IMR-90 (cell line): ENCODE measurements at regions not wholly inside any gene's neighbourhood (a gene's known extent, or its start where the extent isn't known, plus 50 kb on each side); places are given as distances from the start of the nearest gene placed in this dataset.

ENCODE experiments used
- ATAC-seq: fragments of 200-7000 bp; cut with Tn5 transposase; 2 replicates; pipeline ENCODE4 v1.9.1; 2020; ENCODE audit warnings: low read depth, mild to moderate bottlenecking, moderate library complexity
- BruUV-seq: library from RNA; stranded (reverse); fragments of 400-500 nt; replicated peaks from 2 replicates; lab custom pipeline; 2021; lab: Mats Ljungman, UMichigan
- CTCF ChIA-PET: fragments of 300-600 bp; formaldehyde crosslinking; extraction: SDS; loops from one replicate; lab custom pipeline; 2021; ENCODE audit warnings: antibody characterized with exemption; lab: Yijun Ruan, JAX
- POLR2A ChIA-PET: fragments of 300-600 bp; sonication (Branson Sonifier 250); formaldehyde crosslinking; loops from one replicate; lab custom pipeline; 2022; ENCODE audit warnings: antibody characterized with exemption; ENCODE audit not compliant: unreplicated experiment; lab: Charles Lee
- DNase-seq: peaks from one replicate; pipeline ENCODE4 v3.0.0; 2013
- H2AFZ ChIP-seq: replicated peaks from 2 replicates; pipeline ENCODE3; 2013; ENCODE audit warnings: low read length, mild to moderate bottlenecking; ENCODE audit not compliant: poor library complexity
- H2AK5ac ChIP-seq: 2 replicates; pipeline ENCODE4 v1.6.1; 2013; ENCODE audit warnings: low read depth, low read length, inconsistent platforms
- H2AK9ac ChIP-seq: replicated peaks from 2 replicates; pipeline ENCODE3; 2013; ENCODE audit warnings: mild to moderate bottlenecking, low read depth, low read length, moderate library complexity; ENCODE audit not compliant: poor library complexity
- H2BK120ac ChIP-seq: 2 replicates; pipeline ENCODE4 v1.6.1; 2013; ENCODE audit warnings: low read depth, low read length, inconsistent platforms
- H2BK15ac ChIP-seq: 3 replicates; pipeline ENCODE4 v1.6.1; 2013; ENCODE audit warnings: low read depth, low read length, inconsistent platforms
- H2BK20ac ChIP-seq: 2 replicates; pipeline ENCODE4 v1.6.1; 2013; ENCODE audit warnings: low read depth, mild to moderate bottlenecking, inconsistent platforms, low read length, moderate library complexity
- H2BK5ac ChIP-seq: 2 replicates; pipeline ENCODE4 v1.6.1; 2013; ENCODE audit warnings: mild to moderate bottlenecking, low read depth, low read length, inconsistent platforms; ENCODE audit not compliant: poor library complexity, severe bottlenecking
- H3K14ac ChIP-seq: replicated peaks from 2 replicates; pipeline ENCODE4 v1.6.1; 2013; ENCODE audit warnings: low read depth, low read length, inconsistent platforms
- H3K18ac ChIP-seq: 2 replicates; pipeline ENCODE4 v1.6.1; 2013; ENCODE audit warnings: low read depth, low read length, control low read depth
- H3K23ac ChIP-seq: 2 replicates; pipeline ENCODE4 v1.6.1; 2013; ENCODE audit warnings: low read depth, low read length, inconsistent platforms
- H3K27ac ChIP-seq: 2 replicates; pipeline ENCODE4 v1.5.1; 2013; ENCODE audit warnings: mild to moderate bottlenecking, control low read depth, low read length; ENCODE audit not compliant: insufficient read depth
- H3K27me3 ChIP-seq: 2 replicates; pipeline ENCODE4 v1.6.1; 2013; ENCODE audit warnings: low read length; ENCODE audit not compliant: control insufficient read depth, insufficient read depth
- H3K36me3 ChIP-seq: 2 replicates; pipeline ENCODE4 v1.6.1; 2013; ENCODE audit warnings: low read length, mixed read lengths; ENCODE audit not compliant: control insufficient read depth, insufficient read depth
- H3K4ac ChIP-seq: 2 replicates; pipeline ENCODE4 v1.6.1; 2013; ENCODE audit warnings: low read depth, low read length, inconsistent platforms
- H3K4me1 ChIP-seq: 2 replicates; pipeline ENCODE4 v1.6.1; 2013; ENCODE audit warnings: low read length, mixed read lengths; ENCODE audit not compliant: control insufficient read depth, insufficient read depth
- H3K4me2 ChIP-seq: 2 replicates; pipeline ENCODE4 v1.6.1; 2013; ENCODE audit warnings: low read depth, mild to moderate bottlenecking, control low read depth, low read length, moderate library complexity
- H3K4me3 ChIP-seq: 2 replicates; pipeline ENCODE4 v1.5.1; 2013; ENCODE audit warnings: low read depth, mild to moderate bottlenecking, control low read depth, low read length, moderate library complexity; ENCODE audit not compliant: insufficient read depth
- H3K56ac ChIP-seq: 2 replicates; pipeline ENCODE4 v1.6.1; 2013; ENCODE audit warnings: low read length, inconsistent platforms; ENCODE audit not compliant: insufficient read depth; ENCODE audit errors: extremely low read depth
- H3K79me1 ChIP-seq, 2 experiments: 2 replicates each; pipeline ENCODE4 v1.6.1; 2013; ENCODE audit warnings: low read length in 2 of 2, inconsistent platforms in 1 of 2, low read depth in 1 of 2
- H3K9ac ChIP-seq: 2 replicates; pipeline ENCODE4 v1.6.1; 2013; ENCODE audit warnings: low read depth, low read length, control low read depth
- H3K9me1 ChIP-seq: 2 replicates; pipeline ENCODE4 v1.6.1; 2013; ENCODE audit warnings: low read length, inconsistent platforms; ENCODE audit not compliant: insufficient read depth
- H3K9me3 ChIP-seq: 2 replicates; pipeline ENCODE4 v1.6.1; 2013; ENCODE audit warnings: low read length; ENCODE audit not compliant: control insufficient read depth, insufficient read depth
- H4K20me1 ChIP-seq: 2 replicates; pipeline ENCODE4 v1.6.1; 2013; ENCODE audit warnings: low read length, inconsistent platforms; ENCODE audit not compliant: insufficient read depth
- H4K5ac ChIP-seq: 2 replicates; pipeline ENCODE4 v1.6.1; 2013; ENCODE audit warnings: mild to moderate bottlenecking, low read depth, low read length, control low read depth
- H4K8ac ChIP-seq, 2 experiments: 2 replicates each; pipeline ENCODE4 v1.6.1; 2013; ENCODE audit warnings: low read depth in 2 of 2, low read length in 2 of 2, control low read depth in 1 of 2, inconsistent platforms in 1 of 2
- H4K91ac ChIP-seq: 2 replicates; pipeline ENCODE4 v1.6.1; 2013; ENCODE audit warnings: low read depth, low read length, inconsistent platforms; ENCODE audit not compliant: insufficient read depth
- BHLHE40 ChIP-seq: fragments of 150-350 bp; IDR thresholded peaks from 2 replicates; pipeline ENCODE4 v1.6.1; 2016; ENCODE audit warnings: mild to moderate bottlenecking, low read depth, low read length
- CEBPB ChIP-seq: IDR thresholded peaks from 2 replicates; pipeline ENCODE4 v1.6.1; 2012; ENCODE audit warnings: low read depth, low read length, improper control_type of control experiment
- CHD1 ChIP-seq: IDR thresholded peaks from 2 replicates; pipeline ENCODE4 v1.6.1; 2012; ENCODE audit warnings: low read depth, low read length, improper control_type of control experiment
- FOS ChIP-seq: fragments of 150-350 bp; IDR thresholded peaks from 2 replicates; pipeline ENCODE4 v1.6.1; 2016; ENCODE audit warnings: low read depth, low read length
- MAFK ChIP-seq: IDR thresholded peaks from 2 replicates; pipeline ENCODE4 v1.6.1; 2012; ENCODE audit warnings: low read depth, low read length, improper control_type of control experiment
- MAZ ChIP-seq: IDR thresholded peaks from 2 replicates; pipeline ENCODE4 v1.6.1; 2012; ENCODE audit warnings: low read depth, mild to moderate bottlenecking, low read length, improper control_type of control experiment, moderate library complexity, borderline replicate concordance
- MXI1 ChIP-seq: IDR thresholded peaks from 2 replicates; pipeline ENCODE4 v1.6.1; 2012; ENCODE audit warnings: low read depth, mild to moderate bottlenecking, low read length, moderate library complexity, borderline replicate concordance
- NFE2L2 ChIP-seq: fragments of 150-350 bp; IDR thresholded peaks from 2 replicates; pipeline ENCODE4 v1.6.1; 2016; ENCODE audit warnings: low read depth, mild to moderate bottlenecking, low read length
- POLR2A ChIP-seq: IDR thresholded peaks from 2 replicates; pipeline ENCODE4 v1.6.1; 2012; ENCODE audit warnings: mild to moderate bottlenecking, low read depth, low read length
- RAD21 ChIP-seq: IDR thresholded peaks from 2 replicates; pipeline ENCODE4 v1.6.1; 2012; ENCODE audit warnings: low read length, improper control_type of control experiment
- RCOR1 ChIP-seq: IDR thresholded peaks from 2 replicates; pipeline ENCODE4 v1.6.1; 2012; ENCODE audit warnings: mild to moderate bottlenecking, low read length, improper control_type of control experiment; ENCODE audit not compliant: insufficient replicate concordance
- RFX5 ChIP-seq: IDR thresholded peaks from 2 replicates; pipeline ENCODE4 v1.8.0; 2012; ENCODE audit warnings: low read depth, mild to moderate bottlenecking, low read length, moderate library complexity
- SMC3 ChIP-seq: fragments of 150-350 bp; IDR thresholded peaks from 2 replicates; pipeline ENCODE4 v1.6.1; 2016; ENCODE audit warnings: low read depth, mild to moderate bottlenecking, antibody characterized with exemption, low read length, moderate library complexity
- WGBS, 2 experiments: methylation state at CpG; one replicate each; pipeline versions ENCODE4 v1.1.5 to v1.1.7; 2013; ENCODE audit warnings: missing lambda C conversion rate in 2 of 2; ENCODE audit not compliant: insufficient read length in 1 of 2; ENCODE audit errors: extremely low coverage in 2 of 2; 5-methylcytosine and 5-hydroxymethylcytosine counted together
- dilution Hi-C: fragments of 300-500 bp; cut with HindIII; formaldehyde crosslinking; loops from one replicate; pipeline ENCODE4 v1.14.3; 2018; ENCODE audit warnings: low sequenced_read_pairs; ENCODE audit not compliant: unreplicated experiment
- in situ Hi-C: fragments of 300-500 bp; cut with MboI; formaldehyde crosslinking; loops from 3 replicates; pipeline ENCODE4 v1.14.3; 2019; ENCODE audit warnings: low sequenced_read_pairs, inconsistent platforms, mixed read lengths
- intact Hi-C: fragments of 100-400 bp; cut with micrococcal nuclease; formaldehyde crosslinking; loops from 2 replicates; pipeline ENCODE4 v1.10.0; 2022
- TF ChIP-seq, protein P1 (sequence below): fragments of 150-350 bp; IDR thresholded peaks from 2 replicates; pipeline ENCODE4 v1.6.1; 2017; ENCODE audit warnings: mild to moderate bottlenecking, antibody characterized with exemption, low read length, low read depth
- TF ChIP-seq, protein P2 (sequence below): conservative IDR thresholded peaks from 2 replicates; pipeline ENCODE4 v1.5.1; 2012; ENCODE audit warnings: mild to moderate bottlenecking, low read depth, low read length, improper control_type of control experiment

DNA sequence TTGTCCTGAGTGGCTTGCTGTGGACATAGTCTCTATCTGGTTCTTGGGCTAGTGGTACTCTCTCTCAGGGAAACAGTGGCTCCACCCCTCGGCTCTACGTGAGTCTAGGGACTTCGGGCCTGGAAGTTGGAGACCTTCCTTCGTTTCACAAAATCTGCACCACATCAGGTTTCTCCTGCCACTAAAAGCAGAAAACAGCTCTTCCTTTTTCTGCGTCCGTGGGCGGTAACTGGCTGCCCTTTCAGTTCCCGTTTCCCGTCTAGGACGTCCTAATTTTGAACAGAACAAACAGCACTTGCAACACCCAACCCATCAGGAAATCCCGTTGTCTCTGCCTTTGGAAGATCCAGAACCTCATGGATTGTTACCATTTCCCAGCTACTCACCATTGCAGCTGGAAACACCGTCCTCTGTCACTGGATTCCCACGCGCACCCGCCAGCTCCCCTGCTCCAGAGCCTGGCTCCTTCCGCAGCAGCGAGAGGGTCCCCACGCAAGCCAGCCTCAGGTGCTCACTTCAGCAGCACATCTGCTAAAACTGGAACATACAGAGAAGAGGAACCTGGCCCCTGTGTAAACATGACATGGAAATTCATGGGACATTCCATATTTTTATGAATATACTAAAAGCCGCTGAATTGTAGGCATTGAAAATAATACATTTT is 311.4 kb upstream of the AKR1E2 start:
- POLR2A ChIA-PET = no interaction called here
- Histone ChIP-seq H3K4me1 (no peaks in the 10 kb centered on the region), H2AK5ac (peak overlapping the region; percentile 54; the same call in 1 of the 2 replicates), H4K5ac (no peak overlapping the region), H3K27ac (no peak overlapping the region), H4K91ac (no peak overlapping the region), H3K9ac (no peak overlapping the region), H3K79me1 (no peaks in the 10 kb centered on the region), H3K4me2 (no peak overlapping the region), H3K36me3 (no peaks in the 10 kb centered on the region), H3K9me3 (0 out of 2 replicates have a peak, but pooled peaks cover 2% of the 10 kb centered on the region), H2BK20ac (no peak overlapping the region), H4K8ac (no peak overlapping the region), H3K27me3 (no peaks in the 10 kb centered on the region), H3K9me1 (no peaks in the 10 kb centered on the region), H2BK15ac (peak overlapping the region; percentile 80; the same call in 2 of the 3 replicates), H3K23ac (no peak overlapping the region; the same call in 1 of the 2 replicates), H4K20me1 (no peaks in the 10 kb centered on the region), H3K4me3 (no peak overlapping the region), H3K14ac (no peak overlapping the region), H2AFZ (no peak overlapping the region), H2BK120ac (peak overlapping the region; percentile 48), H2BK5ac (no peak overlapping the region), H2AK9ac (no peak overlapping the region), H3K18ac (no peak overlapping the region), H3K56ac (no peak overlapping the region), H3K4ac (peak overlapping the region; percentile 35; the same call in 1 of the 2 replicates)
- 90% methylated on average over 10 of the region's 19 CpGs; no CpG with 5 or more reads in 1 of the 2 experiments for WGBS, 2 experiments
- CTCF ChIA-PET = no interaction called here
- intact Hi-C loops = loop anchor here (5.0 to 10.0 kb wide), 3 partner anchors 138 to 1320 kb away; no protein-coding TSS in a partner anchor
- dilution Hi-C loops = no loop called here
- no TSS peak for BruUV-seq
- DNase-seq (no peak), ATAC-seq (no peak)
- in situ Hi-C loops = loop anchor here (25.0 kb wide), 1 partner anchor 1302 kb away; no protein-coding TSS in a partner anchor
- TF ChIP-seq MAFK (no peak), MXI1 (no peak), SMC3 (no peak), CEBPB (no peak), POLR2A (no peak), FOS (no peak), NFE2L2 (no peak), MAZ (no peak), CHD1 (no peak), RCOR1 (no peak), RAD21 (no peak), BHLHE40 (no peak), RFX5 (no peak)
- TF ChIP-seq, protein P1, sequence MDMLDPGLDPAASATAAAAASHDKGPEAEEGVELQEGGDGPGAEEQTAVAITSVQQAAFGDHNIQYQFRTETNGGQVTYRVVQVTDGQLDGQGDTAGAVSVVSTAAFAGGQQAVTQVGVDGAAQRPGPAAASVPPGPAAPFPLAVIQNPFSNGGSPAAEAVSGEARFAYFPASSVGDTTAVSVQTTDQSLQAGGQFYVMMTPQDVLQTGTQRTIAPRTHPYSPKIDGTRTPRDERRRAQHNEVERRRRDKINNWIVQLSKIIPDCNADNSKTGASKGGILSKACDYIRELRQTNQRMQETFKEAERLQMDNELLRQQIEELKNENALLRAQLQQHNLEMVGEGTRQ = no peak
- TF ChIP-seq, protein P2, sequence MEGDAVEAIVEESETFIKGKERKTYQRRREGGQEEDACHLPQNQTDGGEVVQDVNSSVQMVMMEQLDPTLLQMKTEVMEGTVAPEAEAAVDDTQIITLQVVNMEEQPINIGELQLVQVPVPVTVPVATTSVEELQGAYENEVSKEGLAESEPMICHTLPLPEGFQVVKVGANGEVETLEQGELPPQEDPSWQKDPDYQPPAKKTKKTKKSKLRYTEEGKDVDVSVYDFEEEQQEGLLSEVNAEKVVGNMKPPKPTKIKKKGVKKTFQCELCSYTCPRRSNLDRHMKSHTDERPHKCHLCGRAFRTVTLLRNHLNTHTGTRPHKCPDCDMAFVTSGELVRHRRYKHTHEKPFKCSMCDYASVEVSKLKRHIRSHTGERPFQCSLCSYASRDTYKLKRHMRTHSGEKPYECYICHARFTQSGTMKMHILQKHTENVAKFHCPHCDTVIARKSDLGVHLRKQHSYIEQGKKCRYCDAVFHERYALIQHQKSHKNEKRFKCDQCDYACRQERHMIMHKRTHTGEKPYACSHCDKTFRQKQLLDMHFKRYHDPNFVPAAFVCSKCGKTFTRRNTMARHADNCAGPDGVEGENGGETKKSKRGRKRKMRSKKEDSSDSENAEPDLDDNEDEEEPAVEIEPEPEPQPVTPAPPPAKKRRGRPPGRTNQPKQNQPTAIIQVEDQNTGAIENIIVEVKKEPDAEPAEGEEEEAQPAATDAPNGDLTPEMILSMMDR = no peak
